WERI-Rb-1 (cell line): ENCODE measurements at regions not wholly inside any gene's neighbourhood (a gene's known extent, or its start where the extent isn't known, plus 50 kb on each side); places are given as distances from the start of the nearest gene placed in this dataset.
"Not testable (repeated sequence)": the region's sequence is repeated elsewhere in the genome, so short reads cannot be mapped to it uniquely, and the experiment has no call there.

Source experiments
- DNase-seq: peaks from one replicate; pipeline ENCODE4 v3.0.0-alpha.2; 2020
- H3K27ac ChIP-seq: fragments of 250-450 bp; sonication (Bioruptor Pico); 2 replicates; pipeline ENCODE4 v1.5.1; 2020; ENCODE audit warnings: mild to moderate bottlenecking, moderate library complexity
- H3K27me3 ChIP-seq: fragments of 250-450 bp; sonication (Bioruptor Pico); 2 replicates; pipeline ENCODE4 v1.5.1; 2021; ENCODE audit warnings: mild to moderate bottlenecking, low read depth, moderate library complexity; ENCODE audit not compliant: insufficient read depth, severe bottlenecking
- H3K36me3 ChIP-seq: fragments of 250-450 bp; sonication (Bioruptor Pico); 2 replicates; pipeline ENCODE4 v1.5.1; 2020; ENCODE audit warnings: mild to moderate bottlenecking, moderate library complexity
- H3K4me3 ChIP-seq: 2 replicates; pipeline ENCODE4 v1.5.1; 2011; ENCODE audit warnings: low read depth, mild to moderate bottlenecking, control low read depth, low read length
- H3K9me3 ChIP-seq: fragments of 250-450 bp; sonication (Bioruptor Pico); 2 replicates; pipeline ENCODE4 v1.5.1; 2021; ENCODE audit warnings: mild to moderate bottlenecking, moderate library complexity; ENCODE audit not compliant: severe bottlenecking
- CTCF ChIP-seq: IDR thresholded peaks from 2 replicates; pipeline ENCODE4 v1.5.1; 2011; ENCODE audit warnings: low read depth, mild to moderate bottlenecking, control low read depth, inconsistent platforms, low read length

DNA sequence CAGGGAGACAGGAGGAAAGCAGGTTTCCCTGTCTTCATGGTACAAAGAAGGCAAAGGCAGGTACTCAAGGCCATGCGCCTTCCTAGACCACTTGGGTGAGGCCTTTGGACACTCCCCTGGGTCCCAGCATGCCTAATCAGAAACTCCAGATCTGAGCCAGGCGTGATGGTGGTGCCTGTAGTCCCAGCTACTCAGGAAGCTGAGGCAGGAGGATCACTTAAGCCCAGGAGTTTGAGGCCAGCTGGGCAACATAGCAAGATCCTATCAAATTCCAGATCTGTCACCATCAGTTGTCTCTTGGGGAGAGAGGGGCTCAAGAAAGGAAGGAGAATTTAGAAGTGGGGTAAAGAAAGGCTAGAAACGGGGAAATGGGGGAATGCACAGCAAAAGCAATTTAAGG, 96.3 kb upstream of the SLC25A33 start:
- no peak overlapping the region for H3K4me3 ChIP-seq
- no peaks in the 10 kb centered on the region for H3K36me3 ChIP-seq
- H3K9me3 ChIP-seq: no peaks in the 10 kb centered on the region
- DNase-seq: no peak
- TF ChIP-seq CTCF: no peak
- no peaks in the 10 kb centered on the region for H3K27me3 ChIP-seq
- H3K27ac ChIP-seq: no peak overlapping the region

GRCh38 chr1:9443913-9444445, 95.3 kb upstream of the SLC25A33 start:
- TF ChIP-seq CTCF: no peak
- H3K27ac ChIP-seq: peak overlapping the region; percentile 84
- no peaks in the 10 kb centered on the region for H3K27me3 ChIP-seq
- H3K4me3 ChIP-seq: no peak overlapping the region
- H3K36me3 ChIP-seq: no peaks in the 10 kb centered on the region
- no peaks in the 10 kb centered on the region for H3K9me3 ChIP-seq
- no peak for DNase-seq

DNA sequence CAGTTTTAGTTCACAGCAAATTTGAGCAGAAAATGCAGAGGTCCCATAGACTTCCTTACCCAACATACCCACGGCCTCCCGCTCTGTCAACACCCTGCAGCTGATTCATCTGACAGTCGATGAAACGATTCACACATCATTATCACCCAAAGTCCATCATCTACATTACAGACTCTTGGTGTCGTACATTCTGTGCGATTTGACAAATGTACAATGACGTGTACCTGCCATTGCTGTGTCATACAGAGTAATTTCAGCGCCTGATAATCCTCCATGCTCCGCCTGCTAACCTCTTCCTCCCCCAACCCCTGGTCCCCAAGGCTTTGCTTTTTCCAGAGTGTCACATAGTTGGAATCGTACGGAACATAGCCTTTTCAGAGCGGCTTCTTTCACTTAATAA, 94.7 kb upstream of the SLC25A33 start:
- no peak for TF ChIP-seq CTCF
- peak; percentile 55 for DNase-seq
- Histone ChIP-seq H3K27me3 (no peaks in the 10 kb centered on the region), H3K9me3 (no peaks in the 10 kb centered on the region), H3K36me3 (no peaks in the 10 kb centered on the region), H3K4me3 (peak overlapping the region; percentile 29), H3K27ac (peak overlapping the region; percentile 84)

GRCh38 chr1:9445081-9445480, 94.2 kb upstream of the SLC25A33 start:
- H3K27ac ChIP-seq: peak overlapping the region; percentile 84
- DNase-seq: peak; percentile 94

DNA sequence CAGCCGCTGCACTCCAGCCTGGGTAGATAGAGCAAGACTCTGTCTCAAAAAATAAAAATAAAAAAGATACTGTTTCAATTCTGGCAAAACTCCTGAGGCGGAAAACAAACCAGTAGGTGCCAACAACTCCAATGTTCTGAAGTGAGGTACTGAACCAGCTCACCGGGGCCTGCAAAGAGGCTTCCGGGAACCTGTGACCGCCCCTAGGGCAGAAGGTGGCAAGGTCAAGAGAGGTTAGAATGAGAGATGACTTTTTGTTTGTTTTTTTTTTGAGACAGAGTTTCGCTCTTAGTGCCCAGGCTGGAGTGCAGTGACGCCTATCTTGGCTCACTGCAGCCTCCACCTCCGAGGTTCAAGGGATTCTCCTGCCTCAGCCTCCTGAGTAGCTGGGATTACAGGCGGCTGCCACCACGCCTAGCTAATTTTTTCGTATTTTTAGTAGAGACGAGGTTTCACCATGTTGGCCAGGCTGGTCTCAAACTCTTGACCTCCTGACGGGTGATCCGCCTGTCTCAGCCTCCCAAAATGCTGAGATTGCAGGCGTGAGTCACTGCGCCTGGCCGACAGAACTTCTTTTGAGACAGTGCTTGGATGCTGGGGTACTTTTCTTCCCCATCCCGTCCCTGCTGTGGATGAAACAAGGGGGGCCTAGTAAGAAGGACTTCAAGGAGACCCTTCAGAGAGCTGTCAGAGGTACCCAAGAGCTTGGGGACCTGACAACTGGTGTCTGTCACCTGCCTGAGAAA, 91.9 kb upstream of the SLC25A33 start:
- Histone ChIP-seq H3K27me3 (no peaks in the 10 kb centered on the region), H3K36me3 (no peaks in the 10 kb centered on the region), H3K4me3 (no peak overlapping the region), H3K9me3 (no peaks in the 10 kb centered on the region), H3K27ac (no peak overlapping the region)
- TF ChIP-seq CTCF: no peak
- no peak for DNase-seq

More at GRCh38 chr1:9445081-9445480, 94.2 kb upstream of the SLC25A33 start:
- not testable (repeated sequence) for H3K36me3 ChIP-seq, H3K27me3 ChIP-seq, H3K9me3 ChIP-seq
- peak overlapping the region; percentile 29 for H3K4me3 ChIP-seq

DNA sequence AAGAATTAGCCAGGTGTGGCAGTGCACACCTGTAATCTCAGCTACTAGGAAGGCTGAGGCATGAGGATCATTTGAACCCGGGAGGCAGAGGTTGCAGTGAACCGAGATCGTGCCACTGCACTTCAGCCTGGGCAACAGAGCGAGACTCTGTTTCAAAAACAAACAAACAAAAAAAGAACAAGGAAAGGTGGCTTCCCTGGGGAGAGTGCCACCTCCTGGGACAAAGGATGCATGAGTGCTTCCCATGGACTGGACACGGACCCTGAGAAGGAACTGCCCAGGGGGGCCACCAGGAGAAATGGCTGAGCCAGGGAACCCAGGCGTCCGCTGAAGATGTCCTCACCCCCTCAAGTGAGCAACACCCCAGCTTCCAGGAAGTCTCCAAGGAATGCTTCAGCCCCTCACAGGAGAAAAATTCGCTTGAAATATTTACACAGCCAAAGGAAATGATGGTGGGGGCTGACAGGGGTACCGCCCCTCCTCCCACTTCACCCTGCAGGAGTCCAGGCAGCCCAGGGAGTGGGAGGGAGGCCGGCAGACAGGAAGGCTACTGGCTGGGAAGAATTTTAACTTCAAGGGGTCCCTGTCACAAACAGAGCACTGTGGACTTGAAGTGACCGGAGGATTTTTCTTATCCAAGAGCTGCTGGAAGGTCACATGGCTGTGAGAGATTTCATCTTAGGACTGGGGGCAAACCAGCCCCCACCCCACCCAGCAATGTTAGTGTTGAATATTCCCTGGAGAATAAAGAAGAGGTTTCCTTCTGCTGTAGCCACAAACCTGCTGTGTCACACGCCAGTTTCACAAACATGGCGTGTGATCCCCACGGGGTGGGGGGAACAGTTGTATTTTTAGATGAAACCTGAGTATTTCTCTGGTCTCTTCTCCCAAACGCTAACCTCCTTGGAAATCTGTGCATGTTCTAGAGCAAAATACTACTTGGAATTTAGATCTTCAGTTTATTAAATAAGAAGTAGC, 90.8 kb upstream of the SLC25A33 start:
- no peak for DNase-seq
- Histone ChIP-seq H3K36me3 (no peaks in the 10 kb centered on the region), H3K27me3 (no peaks in the 10 kb centered on the region), H3K9me3 (no peaks in the 10 kb centered on the region), H3K27ac (peak overlapping the region; percentile 36; the same call in 1 of the 2 replicates), H3K4me3 (no peak overlapping the region)
- TF ChIP-seq CTCF: peak; percentile 27; the same call in 1 of the 2 replicates
